PFSK-1 (cell line): ENCODE measurements at regions not wholly inside any gene's neighbourhood (a gene's known extent, or its start where the extent isn't known, plus 50 kb on each side); places are given as distances from the start of the nearest gene placed in this dataset.

Source experiments
- FOXP2 ChIP-seq: optimal IDR thresholded peaks from 2 replicates; pipeline ENCODE3; 2011; ENCODE audit warnings: borderline replicate concordance, control low read depth, inconsistent platforms; ENCODE audit not compliant: insufficient read depth; ENCODE audit errors: extremely low read length, extremely low read depth
- POLR2AphosphoS5 ChIP-seq: IDR thresholded peaks from 2 replicates; pipeline ENCODE4 v1.6.1; 2012; ENCODE audit warnings: low read depth, mild to moderate bottlenecking, control low read depth, low read length, moderate library complexity
- REST ChIP-seq, 2 experiments: IDR thresholded peaks; 2 replicates each; pipeline versions ENCODE4 v1.6.1 to v1.8.0; 2011 to 2012; ENCODE audit warnings: low read depth in 2 of 2, low read length in 2 of 2, control low read depth in 1 of 2, inconsistent platforms in 1 of 2, mild to moderate bottlenecking in 1 of 2, moderate library complexity in 1 of 2; ENCODE audit not compliant: insufficient read depth in 1 of 2
- SIN3A ChIP-seq: IDR thresholded peaks from 2 replicates; pipeline ENCODE4 v1.6.1; 2012; ENCODE audit warnings: mild to moderate bottlenecking, low read length, moderate library complexity, borderline replicate concordance; ENCODE audit not compliant: insufficient read depth
- TAF1 ChIP-seq: IDR thresholded peaks from 2 replicates; pipeline ENCODE4 v1.6.1; 2012; ENCODE audit warnings: low read length, control low read depth, borderline replicate concordance; ENCODE audit not compliant: insufficient read depth

GRCh38 chr11:134624166-134624920, 212.3 kb upstream of the B3GAT1 start:
- TF ChIP-seq REST (IDR thresholded peaks at IDR 0.05; ENCODE audit: insufficient read depth in 1 of 2, low read depth in 2 of 2, low read length in 2 of 2) (no peak), SIN3A (no peak), FOXP2 (no peak), TAF1 (no peak), POLR2AphosphoS5 (no peak)

GRCh38 chr11:134623711-134624110, 211.7 kb upstream of the B3GAT1 start:
- TF ChIP-seq POLR2AphosphoS5 (no peak), FOXP2 (no peak), TAF1 (no peak), SIN3A (no peak), REST (IDR thresholded peaks at IDR 0.05; ENCODE audit: insufficient read depth in 1 of 2, low read depth in 2 of 2, low read length in 2 of 2) (no peak)

- TF ChIP-seq REST (IDR thresholded peaks at IDR 0.05; ENCODE audit: insufficient read depth in 1 of 2, low read depth in 2 of 2, low read length in 2 of 2) (no peak), POLR2AphosphoS5 (no peak)
Observed at GRCh38 chr11:134622458-134622857, 210.4 kb upstream of the B3GAT1 start.

GRCh38 chr11:134617360-134617759, 205.3 kb upstream of the B3GAT1 start:
- TF ChIP-seq SIN3A = no peak
- TF ChIP-seq FOXP2 = no peak
- TF ChIP-seq REST (IDR thresholded peaks at IDR 0.05; ENCODE audit: insufficient read depth in 1 of 2, low read depth in 2 of 2, low read length in 2 of 2) = no peak
- no peak for TF ChIP-seq POLR2AphosphoS5
- TF ChIP-seq TAF1 = no peak

GRCh38 chr11:134616038-134616437, 204.0 kb upstream of the B3GAT1 start:
- TF ChIP-seq POLR2AphosphoS5 (no peak), TAF1 (no peak), REST (IDR thresholded peaks at IDR 0.05; ENCODE audit: insufficient read depth in 1 of 2, low read depth in 2 of 2, low read length in 2 of 2) (no peak), SIN3A (no peak), FOXP2 (no peak)
